Ishikawa (cell line): ENCODE measurements at regions not wholly inside any gene's neighbourhood (a gene's known extent, or its start where the extent isn't known, plus 50 kb on each side); places are given as distances from the start of the nearest gene placed in this dataset.

Experiments used
- EGR1 ChIP-seq: IDR thresholded peaks from 2 replicates; pipeline ENCODE4 v1.6.1; 2012
- EP300 ChIP-seq: IDR thresholded peaks from 2 replicates; pipeline ENCODE4 v1.6.1; 2012; ENCODE audit warnings: borderline replicate concordance
- FOXM1 ChIP-seq: IDR thresholded peaks from 2 replicates; pipeline ENCODE4 v1.6.1; 2012; ENCODE audit warnings: low read depth, borderline replicate concordance
- RAD21 ChIP-seq: IDR thresholded peaks from 2 replicates; pipeline ENCODE4 v1.6.1; 2012; ENCODE audit warnings: low read depth
- REST ChIP-seq: IDR thresholded peaks from 2 replicates; pipeline ENCODE4 v1.6.1; 2012; ENCODE audit warnings: low read depth, mild to moderate bottlenecking
- YY1 ChIP-seq: IDR thresholded peaks from 2 replicates; pipeline ENCODE4 v1.6.1; 2012; ENCODE audit warnings: low read depth

DNA sequence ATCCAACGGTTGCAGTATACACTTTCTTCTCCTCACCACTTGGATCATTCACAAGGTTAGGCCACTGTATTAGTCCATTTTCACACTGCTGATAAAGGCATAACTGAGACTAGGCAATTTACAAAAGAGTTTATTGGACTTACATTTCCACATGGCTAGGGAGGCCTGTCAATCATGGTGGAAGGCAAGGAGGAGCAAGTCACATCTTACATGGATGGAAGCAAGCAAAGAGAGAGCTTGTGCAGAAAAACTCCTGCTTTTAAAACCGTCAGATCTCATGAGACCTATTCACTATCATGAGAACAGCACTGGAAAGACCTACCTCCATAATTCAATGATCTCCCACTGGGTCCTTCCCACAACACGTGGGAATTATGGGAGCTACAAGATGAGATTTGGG, 81.8 kb upstream of the DAP start:
- TF ChIP-seq REST (no peak), RAD21 (no peak), EGR1 (no peak), FOXM1 (no peak), EP300 (no peak), YY1 (no peak)
